Panc1 (cell line): ENCODE measurements at regions not wholly inside any gene's neighbourhood (a gene's known extent, or its start where the extent isn't known, plus 50 kb on each side); places are given as distances from the start of the nearest gene placed in this dataset.

Source experiments
- ATAC-seq: fragments of 200-7000 bp; cut with Tn5 transposase; 2 replicates; pipeline ENCODE4 v1.9.1; 2020; ENCODE audit warnings: mild to moderate bottlenecking, moderate library complexity
- BruUV-seq: library from RNA; stranded (reverse); fragments of 400-500 nt; replicated peaks from 2 replicates; lab custom pipeline; 2021; lab: Mats Ljungman, UMichigan
- CTCF ChIA-PET: fragments of 300-600 bp; sonication (Branson Sonifier 250); formaldehyde crosslinking; loops from one replicate; lab custom pipeline; 2022; ENCODE audit warnings: antibody characterized with exemption; lab: Charles Lee
- POLR2A ChIA-PET: fragments of 300-600 bp; sonication (Branson Sonifier 250); formaldehyde crosslinking; loops from one replicate; lab custom pipeline; 2022; ENCODE audit warnings: antibody characterized with exemption; lab: Charles Lee
- DNase-seq: peaks from one replicate; pipeline ENCODE4 v3.0.0-alpha.2; 2010; ENCODE audit warnings: low read depth, low spot score
- H3K27ac ChIP-seq: 2 replicates; pipeline ENCODE4 v1.5.1; 2011; ENCODE audit warnings: mild to moderate bottlenecking, low read length, inconsistent platforms
- H3K27me3 ChIP-seq: fragments of 200-500 bp; sonication (Bioruptor generic); 2 replicates; pipeline ENCODE4 v1.6.0; 2014; ENCODE audit warnings: low read length, inconsistent platforms; ENCODE audit not compliant: control insufficient read depth, insufficient read depth
- H3K36me3 ChIP-seq: fragments of 200-500 bp; sonication (Bioruptor generic); 2 replicates; pipeline ENCODE4 v1.5.1; 2014; ENCODE audit warnings: inconsistent platforms, mild to moderate bottlenecking, low read length, moderate library complexity; ENCODE audit not compliant: control insufficient read depth, insufficient read depth
- H3K4me1 ChIP-seq: 2 replicates; pipeline ENCODE4 v1.5.1; 2011; ENCODE audit warnings: inconsistent platforms, mild to moderate bottlenecking, low read length, moderate library complexity; ENCODE audit not compliant: control insufficient read depth, insufficient read depth
- H3K4me3 ChIP-seq, 2 experiments: 2 replicates each; pipeline ENCODE4 v1.5.1; 2011 to 2012; ENCODE audit warnings: low read depth in 2 of 2, low read length in 2 of 2, mild to moderate bottlenecking in 2 of 2, inconsistent platforms in 1 of 2, moderate library complexity in 1 of 2
- H3K9me3 ChIP-seq: fragments of 200-500 bp; sonication (Bioruptor generic); 2 replicates; pipeline ENCODE4 v1.5.1; 2014; ENCODE audit warnings: low read depth, mild to moderate bottlenecking, inconsistent platforms, low read length, moderate library complexity; ENCODE audit not compliant: control insufficient read depth, insufficient read depth
- CTCF ChIP-seq: fragments of 450-650 bp; IDR thresholded peaks from 2 replicates; pipeline ENCODE4 v1.5.1; 2017; ENCODE audit warnings: mild to moderate bottlenecking
- POLR2AphosphoS5 ChIP-seq: IDR thresholded peaks from 2 replicates; pipeline ENCODE4 v1.6.1; 2012; ENCODE audit warnings: mild to moderate bottlenecking, low read depth, low read length, moderate library complexity
- SIN3A ChIP-seq: IDR thresholded peaks from 2 replicates; pipeline ENCODE4 v1.6.1; 2012; ENCODE audit warnings: low read depth, mild to moderate bottlenecking, low read length, moderate library complexity, borderline replicate concordance; ENCODE audit not compliant: insufficient read depth
- TCF7L2 ChIP-seq: IDR thresholded peaks from 2 replicates; pipeline ENCODE4 v1.6.1; 2011; ENCODE audit warnings: mild to moderate bottlenecking, low read depth, low read length, inconsistent platforms
- in situ Hi-C: cut with HindIII; loops from 2 replicates; pipeline ENCODE4 v1.10.0; 2016; ENCODE audit warnings: low sequenced_read_pairs, low pct_unique_long_range_greater_than_20kb
- intact Hi-C: fragments of 100-400 bp; cut with micrococcal nuclease; formaldehyde crosslinking; loops from one replicate; pipeline ENCODE4 v1.10.0; 2022; ENCODE audit not compliant: unreplicated experiment
- TF ChIP-seq, protein P1 (sequence below), 2 experiments: IDR thresholded peaks; 2 replicates each; pipeline ENCODE4 v1.6.1; 2011 to 2012; ENCODE audit warnings: low read depth in 2 of 2, control low read depth in 1 of 2, low read length in 1 of 2, mild to moderate bottlenecking in 1 of 2, moderate library complexity in 1 of 2; ENCODE audit not compliant: insufficient read depth in 1 of 2

GRCh38 chr1:90192408-90192807, 197.5 kb downstream of the ZNF326 start:
- in situ Hi-C loops: no loop called here
- Histone ChIP-seq H3K36me3 (no peaks in the 10 kb centered on the region), H3K27me3 (peaks cover 3% of the 10 kb centered on the region), H3K4me3 (no peak overlapping the region), H3K9me3 (no peaks in the 10 kb centered on the region), H3K4me1 (no peaks in the 10 kb centered on the region), H3K27ac (no peak overlapping the region)
- TF ChIP-seq POLR2AphosphoS5 (no peak), TCF7L2 (no peak), CTCF (no peak), SIN3A (no peak)
- no peak for DNase-seq
- ChIA-PET POLR2A (no interaction called here), CTCF (no interaction called here)
- intact Hi-C loops: no loop called here
- BruUV-seq: no TSS peak
- ATAC-seq: no peak

DNA sequence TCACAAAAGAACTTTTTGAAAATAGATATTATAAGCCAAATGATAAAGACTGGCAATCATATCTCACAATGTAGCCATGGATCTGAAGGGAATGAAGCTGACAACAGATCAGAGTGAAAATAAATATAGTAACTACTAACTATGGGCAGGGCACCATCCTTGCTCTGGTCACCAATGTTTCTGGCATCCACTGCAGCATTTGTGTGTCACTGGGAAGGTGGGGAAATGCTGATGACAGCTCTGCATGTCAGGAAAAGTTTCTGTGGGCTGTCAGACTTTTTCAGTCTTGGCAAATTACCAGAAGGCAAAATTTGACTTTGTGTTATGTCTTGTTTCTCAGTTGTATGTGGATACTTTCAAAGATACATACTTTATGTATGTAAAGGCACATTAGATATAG, 195.6 kb downstream of the ZNF326 start:
- no peaks in the 10 kb centered on the region for H3K9me3 ChIP-seq
- no peak for TF ChIP-seq CTCF
- no peak for TF ChIP-seq POLR2AphosphoS5
- no peak for TF ChIP-seq SIN3A
- TF ChIP-seq, protein P1, sequence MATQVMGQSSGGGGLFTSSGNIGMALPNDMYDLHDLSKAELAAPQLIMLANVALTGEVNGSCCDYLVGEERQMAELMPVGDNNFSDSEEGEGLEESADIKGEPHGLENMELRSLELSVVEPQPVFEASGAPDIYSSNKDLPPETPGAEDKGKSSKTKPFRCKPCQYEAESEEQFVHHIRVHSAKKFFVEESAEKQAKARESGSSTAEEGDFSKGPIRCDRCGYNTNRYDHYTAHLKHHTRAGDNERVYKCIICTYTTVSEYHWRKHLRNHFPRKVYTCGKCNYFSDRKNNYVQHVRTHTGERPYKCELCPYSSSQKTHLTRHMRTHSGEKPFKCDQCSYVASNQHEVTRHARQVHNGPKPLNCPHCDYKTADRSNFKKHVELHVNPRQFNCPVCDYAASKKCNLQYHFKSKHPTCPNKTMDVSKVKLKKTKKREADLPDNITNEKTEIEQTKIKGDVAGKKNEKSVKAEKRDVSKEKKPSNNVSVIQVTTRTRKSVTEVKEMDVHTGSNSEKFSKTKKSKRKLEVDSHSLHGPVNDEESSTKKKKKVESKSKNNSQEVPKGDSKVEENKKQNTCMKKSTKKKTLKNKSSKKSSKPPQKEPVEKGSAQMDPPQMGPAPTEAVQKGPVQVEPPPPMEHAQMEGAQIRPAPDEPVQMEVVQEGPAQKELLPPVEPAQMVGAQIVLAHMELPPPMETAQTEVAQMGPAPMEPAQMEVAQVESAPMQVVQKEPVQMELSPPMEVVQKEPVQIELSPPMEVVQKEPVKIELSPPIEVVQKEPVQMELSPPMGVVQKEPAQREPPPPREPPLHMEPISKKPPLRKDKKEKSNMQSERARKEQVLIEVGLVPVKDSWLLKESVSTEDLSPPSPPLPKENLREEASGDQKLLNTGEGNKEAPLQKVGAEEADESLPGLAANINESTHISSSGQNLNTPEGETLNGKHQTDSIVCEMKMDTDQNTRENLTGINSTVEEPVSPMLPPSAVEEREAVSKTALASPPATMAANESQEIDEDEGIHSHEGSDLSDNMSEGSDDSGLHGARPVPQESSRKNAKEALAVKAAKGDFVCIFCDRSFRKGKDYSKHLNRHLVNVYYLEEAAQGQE (IDR thresholded peaks at IDR 0.05; ENCODE audit: insufficient read depth in 1 of 2, low read depth in 2 of 2, low read length in 1 of 2): no peak
- H3K36me3 ChIP-seq: no peaks in the 10 kb centered on the region
- ChIA-PET POLR2A (no interaction called here), CTCF (no interaction called here)
- no peaks in the 10 kb centered on the region for H3K4me1 ChIP-seq
- intact Hi-C loops (no loop called here), in situ Hi-C loops (no loop called here)
- ATAC-seq (no peak), DNase-seq (no peak)
- H3K27ac ChIP-seq: no peak overlapping the region
- H3K27me3 ChIP-seq: peaks cover 3% of the 10 kb centered on the region
- no peak overlapping the region for H3K4me3 ChIP-seq
- BruUV-seq: no TSS peak
